GM19455 (cell line): ENCODE measurements at regions not wholly inside any gene's neighbourhood (a gene's known extent, or its start where the extent isn't known, plus 50 kb on each side); places are given as distances from the start of the nearest gene placed in this dataset.
"Not testable (repeated sequence)": the region's sequence is repeated elsewhere in the genome, so short reads cannot be mapped to it uniquely, and the experiment has no call there.

Experiments used
- ATAC-seq: cut with Tn5 transposase; IDR thresholded peaks from one replicate; pipeline ENCODE4 v1.9.1; 2021; ENCODE audit not compliant: unreplicated experiment

DNA sequence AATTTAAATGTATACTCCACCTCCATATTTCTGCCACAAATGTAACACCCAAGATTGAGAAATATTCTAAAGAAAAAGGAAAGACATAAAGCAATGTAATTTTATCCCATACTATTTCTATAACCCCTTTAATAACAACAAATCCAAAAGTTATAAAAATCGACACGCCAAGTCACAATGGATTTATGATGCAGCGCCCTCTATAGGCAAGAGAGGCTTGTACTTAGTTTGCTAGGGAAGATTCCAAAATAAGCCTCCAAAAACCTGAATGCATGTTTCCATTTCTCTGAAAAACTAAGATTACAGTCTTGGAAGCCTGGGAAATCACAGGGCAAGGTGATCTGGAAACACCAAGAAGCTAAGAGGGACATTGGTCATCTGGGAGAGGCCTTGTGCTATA, 1389.3 kb downstream of the CDY2B start:
- no peak for ATAC-seq

DNA sequence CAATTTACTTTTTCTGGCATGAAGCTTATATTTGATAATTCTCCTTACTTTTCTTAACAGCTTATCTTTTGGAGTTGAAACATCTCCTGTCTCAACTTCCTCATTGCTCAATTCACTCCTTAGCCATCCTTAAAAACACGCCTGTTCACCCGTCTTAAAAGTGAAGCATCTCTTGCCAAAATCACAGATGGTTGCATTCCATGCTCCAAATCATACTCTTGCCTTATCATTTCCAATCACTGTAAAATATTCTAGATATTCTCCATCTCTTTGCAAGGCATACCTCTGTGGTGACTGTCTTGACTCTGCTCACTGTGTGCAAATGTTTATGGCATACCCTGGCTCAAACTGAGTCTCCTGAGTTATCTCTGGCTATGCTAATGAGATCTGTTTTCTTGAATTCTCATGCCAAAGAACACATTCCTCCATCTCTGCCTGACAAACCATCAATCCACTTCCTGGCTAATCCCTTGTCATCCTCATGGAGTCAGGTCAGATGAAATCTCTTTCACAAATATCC, 1393.3 kb downstream of the CDY2B start:
- ATAC-seq = no peak

DNA sequence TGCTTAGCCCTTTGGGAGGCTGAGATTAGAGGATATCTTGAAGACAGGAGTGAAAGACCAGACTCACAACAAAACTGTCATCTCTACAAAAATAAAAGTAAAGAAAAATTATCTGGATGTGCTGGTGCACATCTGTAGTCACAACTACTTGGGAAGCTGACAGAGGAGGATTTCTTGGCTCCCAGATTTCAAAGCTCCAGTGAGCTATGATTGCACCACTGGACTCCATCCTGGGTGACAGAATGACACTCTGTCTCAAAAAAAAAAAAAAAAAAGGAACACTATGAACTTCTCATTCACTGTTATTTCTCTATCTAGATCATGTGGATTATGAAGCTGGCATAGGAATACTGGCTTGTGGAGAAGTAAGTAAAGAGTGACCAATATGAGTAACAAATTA, 1400.0 kb downstream of the CDY2B start:
- ATAC-seq = no peak

DNA sequence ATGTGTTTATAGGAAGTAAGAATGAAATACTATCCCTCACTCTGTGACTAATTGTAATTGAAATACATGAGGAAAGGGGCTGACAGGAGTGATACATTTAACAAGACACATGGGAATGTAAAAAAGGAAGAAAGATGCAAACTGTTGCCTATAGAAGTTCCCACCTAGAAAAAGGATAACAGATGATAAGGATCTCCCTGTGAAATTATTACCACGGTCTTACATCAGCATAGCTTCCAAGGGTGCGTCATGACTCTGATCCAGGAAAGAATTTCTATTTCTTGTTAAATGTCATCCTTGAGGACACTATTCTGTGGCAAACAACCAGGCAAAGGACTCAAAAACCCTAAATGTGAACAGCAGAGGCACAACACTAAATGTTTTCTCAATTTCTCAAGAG, 1406.0 kb downstream of the CDY2B start:
- no peak for ATAC-seq

DNA sequence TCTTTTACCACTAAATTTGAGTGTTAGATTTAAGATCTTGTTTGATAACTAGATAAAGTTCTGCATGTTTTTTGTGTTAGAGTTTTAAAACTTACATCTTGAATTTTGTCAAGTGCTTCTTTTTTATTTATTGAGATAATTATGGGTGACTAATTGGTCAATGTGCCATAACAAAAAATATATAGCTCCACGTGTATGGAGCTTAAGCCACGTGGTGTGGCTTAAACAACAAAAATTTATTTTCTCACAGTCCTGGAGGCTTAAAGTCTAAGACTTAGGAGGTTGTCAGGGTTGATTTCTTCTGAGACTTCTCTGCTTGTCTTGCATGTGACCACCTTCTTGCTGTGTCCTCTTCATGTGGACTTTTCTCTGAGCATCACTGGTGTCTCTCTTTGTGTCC, 1425.2 kb downstream of the CDY2B start:
- no peak for ATAC-seq

DNA sequence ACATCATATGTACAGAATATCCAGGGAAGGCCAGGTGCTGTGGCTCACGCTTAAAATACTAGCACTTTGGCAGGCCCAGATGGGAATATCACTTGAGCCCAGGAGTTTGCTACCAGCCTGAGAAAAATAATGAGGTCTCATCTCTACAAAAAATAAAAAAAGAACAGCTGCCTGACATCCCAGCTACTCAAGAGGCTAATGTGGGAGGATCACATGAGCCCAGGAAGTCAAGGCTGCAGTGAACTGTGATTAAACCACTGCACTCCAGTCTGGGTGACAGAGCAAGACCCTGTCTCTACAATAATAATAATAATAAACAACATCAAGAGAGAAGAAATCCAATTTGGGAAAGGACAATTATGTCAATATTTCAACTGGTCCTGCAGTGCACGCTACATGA, 1433.9 kb downstream of the CDY2B start:
- no peak for ATAC-seq

DNA sequence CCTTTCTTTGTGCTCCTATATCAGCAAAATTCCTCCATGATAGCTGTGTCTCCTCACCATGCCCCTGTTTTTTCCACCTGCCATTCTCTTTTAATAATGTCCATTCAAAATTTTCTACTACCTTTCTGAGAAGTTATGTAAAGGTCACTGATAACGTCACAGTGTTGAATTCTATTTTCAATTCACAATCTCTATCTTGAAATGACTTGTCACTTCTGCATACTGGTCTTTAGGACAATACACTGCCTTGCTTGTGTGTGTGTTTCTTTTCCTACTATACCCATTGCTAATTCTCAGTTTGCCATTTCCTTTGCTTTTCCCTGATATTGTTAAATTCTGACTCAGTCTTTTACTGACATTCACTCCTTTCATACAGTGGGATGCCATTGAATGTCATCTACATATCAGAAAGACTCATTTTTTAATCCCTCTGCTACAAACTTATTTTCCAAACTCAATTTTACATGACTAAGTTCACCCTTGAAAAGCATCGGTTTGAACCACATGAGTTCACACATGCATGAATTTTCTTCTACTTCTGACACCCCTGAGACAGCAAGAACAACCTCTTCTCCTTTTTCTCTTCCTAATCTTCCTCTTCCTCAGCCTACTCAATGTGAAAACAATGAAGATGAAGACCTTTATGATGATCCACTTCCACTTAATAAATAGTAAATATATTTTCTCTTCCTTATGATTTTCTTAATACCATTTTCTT, 1470.7 kb downstream of the CDY2B start:
- not testable (repeated sequence) for ATAC-seq

DNA sequence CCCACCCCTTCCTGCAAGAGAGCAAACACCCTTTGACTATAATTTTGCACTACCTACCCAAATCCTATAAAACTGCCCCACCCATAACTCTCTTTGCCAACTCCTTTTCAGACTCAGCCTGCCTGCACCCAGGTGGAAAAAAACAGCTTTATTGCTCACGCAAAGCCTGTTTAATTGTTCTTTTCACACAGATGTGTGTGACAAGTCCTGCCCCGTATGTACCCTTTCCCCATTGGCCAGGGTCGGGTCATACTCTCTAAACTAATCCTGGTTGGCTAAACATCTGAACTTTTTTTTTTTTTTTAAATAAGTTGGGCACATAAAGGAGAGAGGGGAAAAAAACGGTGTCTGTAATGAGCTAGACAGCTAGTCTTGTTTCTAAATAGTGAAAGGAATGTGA, 1500.6 kb downstream of the CDY2B start:
- ATAC-seq = not testable (repeated sequence)

DNA sequence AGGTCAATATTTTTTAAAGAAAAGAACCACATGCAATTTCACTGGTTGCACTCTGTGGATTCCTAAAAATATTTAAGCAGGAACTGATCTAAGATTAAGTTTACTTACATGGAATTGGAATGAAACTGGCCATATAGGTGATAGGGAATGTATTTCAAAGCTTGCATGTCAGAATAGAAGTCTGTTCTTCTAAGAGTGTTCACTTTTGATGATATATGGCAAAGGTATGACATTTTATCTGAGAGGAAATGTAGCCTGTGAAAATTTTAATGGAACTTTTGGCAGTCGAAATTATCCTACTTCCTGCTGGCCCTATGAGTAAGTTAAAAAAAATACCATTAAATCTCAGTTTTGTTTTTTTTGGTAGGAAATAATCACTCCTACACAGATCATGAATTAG, 1538.4 kb downstream of the CDY2B start:
- ATAC-seq = not testable (repeated sequence)

DNA sequence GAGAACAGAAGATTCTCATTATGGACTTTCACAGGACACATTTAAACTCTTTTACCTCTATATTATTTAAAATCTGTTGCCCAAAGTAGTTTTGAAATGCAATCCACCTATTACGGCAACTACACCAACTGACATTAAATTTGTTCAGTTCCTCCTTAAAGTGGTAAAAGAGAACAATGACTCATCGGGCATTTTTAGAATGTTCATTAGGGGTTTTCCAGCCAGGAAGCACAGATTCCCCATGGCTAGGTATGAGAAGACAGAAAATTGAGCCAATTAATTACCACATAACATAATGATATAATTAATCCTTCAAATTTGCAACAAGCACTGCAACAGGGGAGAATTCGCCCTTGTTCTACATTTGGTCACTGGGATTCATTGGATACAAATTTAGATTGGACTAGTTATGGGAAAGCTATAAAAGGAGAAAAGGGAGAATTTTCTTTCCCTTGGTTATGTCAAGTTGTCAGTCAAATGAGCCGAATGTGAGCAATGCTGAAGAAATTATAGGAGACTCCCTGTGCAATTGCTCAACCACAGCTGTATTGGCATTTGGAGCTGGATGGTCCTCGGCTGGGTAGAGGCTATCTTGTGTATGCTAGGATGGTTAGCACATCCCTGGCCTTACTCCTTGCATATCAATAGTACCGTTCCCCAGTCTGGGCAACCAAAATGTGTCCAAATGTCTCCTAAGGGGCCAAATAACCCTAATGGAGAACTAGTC, 1549.8 kb downstream of the CDY2B start:
- ATAC-seq = not testable (repeated sequence)

DNA sequence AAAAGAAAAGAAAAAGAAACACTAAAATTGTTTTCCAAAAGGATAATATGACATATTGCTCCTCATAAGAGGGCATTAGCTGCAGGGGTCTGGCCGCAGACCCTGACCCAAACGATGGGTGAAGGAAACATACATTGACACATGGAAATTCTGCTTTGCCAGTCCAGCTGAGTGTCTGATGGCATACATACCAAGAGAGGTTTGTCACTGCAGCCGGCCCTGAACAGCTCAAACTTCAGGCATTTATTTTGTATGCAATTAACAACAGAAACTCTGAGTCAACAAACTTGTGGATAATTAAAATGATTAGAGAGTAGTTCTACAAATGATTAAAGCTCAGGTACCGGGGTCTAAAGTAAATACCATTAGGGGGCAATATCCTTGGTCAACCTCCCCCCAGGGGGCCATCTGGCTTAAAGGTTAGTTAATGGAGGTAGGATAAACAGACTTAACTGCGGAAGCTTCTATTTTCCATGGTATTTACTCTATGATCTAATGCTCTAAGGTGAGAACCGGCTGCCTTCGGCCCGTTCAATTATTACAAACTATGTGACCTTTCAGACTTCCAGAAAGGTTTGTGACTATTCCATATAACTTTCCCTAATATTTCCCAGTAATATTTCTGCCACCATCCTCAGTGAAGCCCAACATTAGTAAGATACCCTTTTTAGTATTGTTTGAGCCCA, 1550.7 kb downstream of the CDY2B start:
- not testable (repeated sequence) for ATAC-seq
